Astrocyte (in vitro differentiated cells and primary cell): ENCODE measurements at regions not wholly inside any gene's neighbourhood (a gene's known extent, or its start where the extent isn't known, plus 50 kb on each side); places are given as distances from the start of the nearest gene placed in this dataset.

Source experiments
- EZH2 ChIP-seq: IDR thresholded peaks from 2 replicates; pipeline ENCODE4 v1.6.1; 2012; ENCODE audit warnings: mild to moderate bottlenecking, low read length, inconsistent platforms; ENCODE audit not compliant: insufficient read depth
- TF ChIP-seq, protein P1 (sequence below): IDR thresholded peaks from 2 replicates; pipeline ENCODE4 v1.5.1; 2011; ENCODE audit warnings: low read depth, mild to moderate bottlenecking, inconsistent platforms, low read length, moderate library complexity; ENCODE audit not compliant: insufficient read depth

GRCh38 chr2:56754066-56754615 lies 570.4 kb downstream of the CCDC85A start:
- TF ChIP-seq, protein P1, sequence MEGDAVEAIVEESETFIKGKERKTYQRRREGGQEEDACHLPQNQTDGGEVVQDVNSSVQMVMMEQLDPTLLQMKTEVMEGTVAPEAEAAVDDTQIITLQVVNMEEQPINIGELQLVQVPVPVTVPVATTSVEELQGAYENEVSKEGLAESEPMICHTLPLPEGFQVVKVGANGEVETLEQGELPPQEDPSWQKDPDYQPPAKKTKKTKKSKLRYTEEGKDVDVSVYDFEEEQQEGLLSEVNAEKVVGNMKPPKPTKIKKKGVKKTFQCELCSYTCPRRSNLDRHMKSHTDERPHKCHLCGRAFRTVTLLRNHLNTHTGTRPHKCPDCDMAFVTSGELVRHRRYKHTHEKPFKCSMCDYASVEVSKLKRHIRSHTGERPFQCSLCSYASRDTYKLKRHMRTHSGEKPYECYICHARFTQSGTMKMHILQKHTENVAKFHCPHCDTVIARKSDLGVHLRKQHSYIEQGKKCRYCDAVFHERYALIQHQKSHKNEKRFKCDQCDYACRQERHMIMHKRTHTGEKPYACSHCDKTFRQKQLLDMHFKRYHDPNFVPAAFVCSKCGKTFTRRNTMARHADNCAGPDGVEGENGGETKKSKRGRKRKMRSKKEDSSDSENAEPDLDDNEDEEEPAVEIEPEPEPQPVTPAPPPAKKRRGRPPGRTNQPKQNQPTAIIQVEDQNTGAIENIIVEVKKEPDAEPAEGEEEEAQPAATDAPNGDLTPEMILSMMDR = no peak
- TF ChIP-seq EZH2 = no peak
